Endothelial cell of umbilical vein (primary cell): ENCODE measurements at regions not wholly inside any gene's neighbourhood (a gene's known extent, or its start where the extent isn't known, plus 50 kb on each side); places are given as distances from the start of the nearest gene placed in this dataset.

ENCODE experiments used
- BruUV-seq: library from RNA; stranded (reverse); fragments of 400-500 nt; replicated peaks from 2 replicates; lab custom pipeline; 2021; lab: Mats Ljungman, UMichigan
- CTCF ChIA-PET: fragments of 300-600, 350-600 bp; sonication (Branson Sonifier 250); formaldehyde crosslinking; loops from one replicate; lab custom pipeline; 2021; ENCODE audit warnings: antibody characterized with exemption, inconsistent platforms; lab: Charles Lee
- POLR2A ChIA-PET: fragments of 300-600, 350-600 bp; sonication (Branson Sonifier 250); formaldehyde crosslinking; loops from one replicate; lab custom pipeline; 2021; ENCODE audit warnings: antibody characterized with exemption, inconsistent platforms; lab: Charles Lee
- DNase-seq: peaks from one replicate; pipeline ENCODE4 v3.0.0-alpha.2; 2011; ENCODE audit warnings: low read depth, low spot score
- FAIRE-seq: peaks from 2 replicates; lab custom pipeline; 2011; peaks lifted over from hg19 to GRCh38; lab: Jason Lieb, UNC
- H2AFZ ChIP-seq: 2 replicates; pipeline ENCODE4 v1.6.0; 2012; ENCODE audit warnings: low read depth, low read length, control low read depth, inconsistent platforms
- H3K27ac ChIP-seq: 2 replicates; pipeline ENCODE4 v1.5.1; 2011; ENCODE audit warnings: low read depth, mild to moderate bottlenecking, control low read depth, low read length, moderate library complexity; ENCODE audit not compliant: insufficient read depth
- H3K27me3 ChIP-seq, 2 experiments: 2 replicates each; pipeline versions ENCODE4 v1.6.0 to v1.6.1; 2011; ENCODE audit warnings: low read length in 2 of 2, mixed read lengths in 1 of 2; ENCODE audit not compliant: control insufficient read depth in 2 of 2, insufficient read depth in 2 of 2
- H3K36me3 ChIP-seq, 2 experiments: 2 replicates in 1 of 2; 3 replicates in 1 of 2; pipeline ENCODE4 v1.5.1; 2011; ENCODE audit warnings: low read length in 2 of 2, mild to moderate bottlenecking in 1 of 2, moderate library complexity in 1 of 2; ENCODE audit not compliant: control insufficient read depth in 2 of 2, insufficient read depth in 2 of 2; ENCODE audit errors: extremely low read depth in 1 of 2
- H3K4me1 ChIP-seq: 3 replicates; pipeline ENCODE4 v1.5.1; 2011; ENCODE audit warnings: mild to moderate bottlenecking, low read length; ENCODE audit not compliant: control insufficient read depth, insufficient read depth; ENCODE audit errors: extremely low read depth
- H3K4me2 ChIP-seq: 2 replicates; pipeline ENCODE4 v1.6.1; 2011; ENCODE audit warnings: low read length, control low read depth, mixed read lengths; ENCODE audit not compliant: insufficient read depth
- H3K4me3 ChIP-seq, 3 experiments: fragments of 200-600 bp in 1 of 3; sonication (generic), shearing (Covaris generic) in 1 of 3; replicated peaks in 1 of 3; 2 replicates each; pipeline ENCODE4 v1.5.1; 2011 to 2016; ENCODE audit warnings: control low read depth in 3 of 3, low read length in 3 of 3, mild to moderate bottlenecking in 2 of 3, inconsistent platforms in 1 of 3, low read depth in 1 of 3, moderate library complexity in 1 of 3; ENCODE audit not compliant: insufficient read depth in 1 of 3
- H3K79me2 ChIP-seq: 2 replicates; pipeline ENCODE4 v1.6.0; 2012; ENCODE audit warnings: low read length, inconsistent platforms; ENCODE audit not compliant: control insufficient read depth, insufficient read depth
- H3K9ac ChIP-seq: replicated peaks from 2 replicates; pipeline ENCODE3; 2011; ENCODE audit warnings: low read length, control low read depth; ENCODE audit not compliant: insufficient read depth; ENCODE audit errors: extremely low read depth
- H3K9me1 ChIP-seq: replicated peaks from 3 replicates; pipeline ENCODE4 v1.6.0; 2011; ENCODE audit warnings: mild to moderate bottlenecking, low read length; ENCODE audit not compliant: control insufficient read depth, insufficient read depth; ENCODE audit errors: extremely low read depth
- H3K9me3 ChIP-seq: replicated peaks from 2 replicates; pipeline ENCODE4 v1.5.1; 2012; ENCODE audit warnings: low read length, inconsistent platforms; ENCODE audit not compliant: control insufficient read depth, insufficient read depth
- H4K20me1 ChIP-seq: replicated peaks from 2 replicates; pipeline ENCODE3; 2011; ENCODE audit warnings: mild to moderate bottlenecking, low read length; ENCODE audit not compliant: control insufficient read depth, insufficient read depth; ENCODE audit errors: extremely low read depth
- CTCF ChIP-seq, 2 donors: IDR thresholded peaks; 1 replicate in 1 of 2; 2 replicates in 1 of 2; pipeline ENCODE4 v1.5.1; 2011; ENCODE audit warnings: low read length in 2 of 2, mild to moderate bottlenecking in 2 of 2, moderate library complexity in 2 of 2, control low read depth in 1 of 2, inconsistent platforms in 1 of 2, low read depth in 1 of 2; ENCODE audit not compliant: insufficient read depth in 1 of 2; ENCODE audit errors: extremely low read depth in 1 of 2
- EZH2 ChIP-seq: IDR thresholded peaks from 2 replicates; pipeline ENCODE4 v1.6.1; 2012; ENCODE audit warnings: borderline replicate concordance, low read depth, mild to moderate bottlenecking, moderate library complexity, low read length, inconsistent platforms; ENCODE audit not compliant: severe bottlenecking
- FOS ChIP-seq: IDR thresholded peaks from 2 replicates; pipeline ENCODE4 v1.6.1; 2011; ENCODE audit warnings: mild to moderate bottlenecking, low read length, moderate library complexity, borderline replicate concordance; ENCODE audit not compliant: insufficient read depth
- GATA2 ChIP-seq: IDR thresholded peaks from 2 replicates; pipeline ENCODE4 v1.7.0; 2011; ENCODE audit warnings: low read depth, mild to moderate bottlenecking, moderate library complexity, mixed read lengths, low read length; ENCODE audit not compliant: insufficient read length, insufficient read depth
- JUN ChIP-seq: IDR thresholded peaks from 2 replicates; pipeline ENCODE4 v1.6.1; 2011; ENCODE audit warnings: borderline replicate concordance, low read depth; ENCODE audit not compliant: insufficient read length, insufficient read depth
- MAX ChIP-seq: IDR thresholded peaks from 2 replicates; pipeline ENCODE4 v1.6.1; 2011; ENCODE audit not compliant: insufficient read depth, insufficient read length
- MYC ChIP-seq: IDR thresholded peaks from one replicate; pipeline ENCODE4 v1.6.1; 2011; ENCODE audit warnings: mild to moderate bottlenecking, low read depth, low read length
- POLR2A ChIP-seq: IDR thresholded peaks from 2 replicates; pipeline ENCODE4 v1.6.1; 2012; ENCODE audit warnings: low read depth, mild to moderate bottlenecking, control low read depth, low read length
- POLR2AphosphoS5 ChIP-seq: IDR thresholded peaks from 2 replicates; pipeline ENCODE4 v1.6.1; 2012; ENCODE audit warnings: low read depth, mild to moderate bottlenecking, control low read depth, low read length, moderate library complexity; ENCODE audit not compliant: insufficient read depth
- dilution Hi-C: fragments of 300-500 bp; cut with MboI; formaldehyde crosslinking; loops from one replicate; pipeline ENCODE4 v1.15.0; 2019; ENCODE audit warnings: low sequenced_read_pairs; ENCODE audit not compliant: extremely low pct_ligation_motif_present
- intact Hi-C: fragments of 100-400 bp; cut with micrococcal nuclease; formaldehyde crosslinking; loops from one replicate; pipeline ENCODE4 v1.10.0; 2022

GRCh38 chr14:54306806-54307205 is 90.0 kb upstream of the CDKN3 start:
- H3K27me3 ChIP-seq: peaks cover 0 to 1% of the 10 kb centered on the region in 2 experiments
- H3K4me1 ChIP-seq: peaks cover 13% of the 10 kb centered on the region
- H3K9ac ChIP-seq: no peak overlapping the region
- no peak overlapping the region for H2AFZ ChIP-seq
- POLR2A ChIA-PET: interaction anchor here (0.7 kb wide), 1 partner anchor 13 kb away, joined by 3 read pairs; no protein-coding TSS in a partner anchor
- BruUV-seq: no TSS peak
- no peak overlapping the region for H3K4me2 ChIP-seq
- FAIRE-seq (no peak), DNase-seq (no peak)
- H3K79me2 ChIP-seq: no peaks in the 10 kb centered on the region
- TF ChIP-seq CTCF (IDR thresholded peaks at IDR 0.05; ENCODE audit: extremely low read depth in 1 of 2, insufficient read depth in 1 of 2, low read depth in 1 of 2, low read length in 2 of 2): no peak
- no peak for TF ChIP-seq JUN
- TF ChIP-seq MAX: no peak
- no peak for TF ChIP-seq POLR2AphosphoS5
- no peak for TF ChIP-seq FOS
- no peak for TF ChIP-seq POLR2A
- TF ChIP-seq MYC: no peak
- no peak for TF ChIP-seq GATA2
- no peak for TF ChIP-seq EZH2
- intact Hi-C loops (no loop called here), dilution Hi-C loops (no loop called here)
- no peaks in the 10 kb centered on the region for H3K9me1 ChIP-seq
- H3K36me3 ChIP-seq: no peaks in the 10 kb centered on the region
- CTCF ChIA-PET: interaction anchor here (0.6 to 2.4 kb wide), 5 partner anchors 11 to 86 kb away, joined by 3 to 9 read pairs (median 3); no protein-coding TSS in a partner anchor
- H3K4me3 ChIP-seq: no peak overlapping the region
- H3K27ac ChIP-seq: no peak overlapping the region
- no peaks in the 10 kb centered on the region for H4K20me1 ChIP-seq
- H3K9me3 ChIP-seq: no peaks in the 10 kb centered on the region
